BLaER1 treated with 17β-estradiol and CSF1 and Interleukin-3, amounts not matched to agents 10 nM and 100 nM (cell line): ENCODE measurements at regions not wholly inside any gene's neighbourhood (a gene's known extent, or its start where the extent isn't known, plus 50 kb on each side); places are given as distances from the start of the nearest gene placed in this dataset.
"Not testable (repeated sequence)": the region's sequence is repeated elsewhere in the genome, so short reads cannot be mapped to it uniquely, and the experiment has no call there.

Experiments used
- H3K27ac ChIP-seq, 11 experiments: shearing (Covaris generic); formaldehyde crosslinking; 2 replicates each; pipeline ENCODE4 v1.8.1; 2022
- H3K27me3 ChIP-seq, 11 experiments: shearing (Covaris generic); formaldehyde crosslinking; 2 replicates each; pipeline ENCODE4 v1.8.1; 2022
- H3K36me3 ChIP-seq, 11 experiments: shearing (Covaris generic); formaldehyde crosslinking; 2 replicates each; pipeline ENCODE4 v1.8.1; 2022
- H3K4me1 ChIP-seq, 10 experiments: shearing (Covaris generic); formaldehyde crosslinking; 2 replicates each; pipeline ENCODE4 v1.8.1; 2022
- H3K4me2 ChIP-seq, 11 experiments: shearing (Covaris generic); formaldehyde crosslinking; 2 replicates each; pipeline ENCODE4 v1.8.1; 2022
- H3K4me3 ChIP-seq, 10 experiments: shearing (Covaris generic); formaldehyde crosslinking; 2 replicates each; pipeline ENCODE4 v1.8.1; 2022
- H3K9ac ChIP-seq, 11 experiments: shearing (Covaris generic); formaldehyde crosslinking; 2 replicates each; pipeline ENCODE4 v1.8.1; 2022
- H3K9me3 ChIP-seq, 11 experiments: shearing (Covaris generic); formaldehyde crosslinking; replicated peaks in 1 of 11; 2 replicates each; pipeline ENCODE4 v1.8.1; 2022
- H4K20me1 ChIP-seq, 11 experiments: shearing (Covaris generic); formaldehyde crosslinking; 2 replicates each; pipeline ENCODE4 v1.8.1; 2022
- Cebpa-rat ChIP-seq, 11 experiments: shearing (Covaris generic); IDR thresholded peaks; 2 replicates each; pipeline ENCODE4 v1.8.1; 2022

DNA sequence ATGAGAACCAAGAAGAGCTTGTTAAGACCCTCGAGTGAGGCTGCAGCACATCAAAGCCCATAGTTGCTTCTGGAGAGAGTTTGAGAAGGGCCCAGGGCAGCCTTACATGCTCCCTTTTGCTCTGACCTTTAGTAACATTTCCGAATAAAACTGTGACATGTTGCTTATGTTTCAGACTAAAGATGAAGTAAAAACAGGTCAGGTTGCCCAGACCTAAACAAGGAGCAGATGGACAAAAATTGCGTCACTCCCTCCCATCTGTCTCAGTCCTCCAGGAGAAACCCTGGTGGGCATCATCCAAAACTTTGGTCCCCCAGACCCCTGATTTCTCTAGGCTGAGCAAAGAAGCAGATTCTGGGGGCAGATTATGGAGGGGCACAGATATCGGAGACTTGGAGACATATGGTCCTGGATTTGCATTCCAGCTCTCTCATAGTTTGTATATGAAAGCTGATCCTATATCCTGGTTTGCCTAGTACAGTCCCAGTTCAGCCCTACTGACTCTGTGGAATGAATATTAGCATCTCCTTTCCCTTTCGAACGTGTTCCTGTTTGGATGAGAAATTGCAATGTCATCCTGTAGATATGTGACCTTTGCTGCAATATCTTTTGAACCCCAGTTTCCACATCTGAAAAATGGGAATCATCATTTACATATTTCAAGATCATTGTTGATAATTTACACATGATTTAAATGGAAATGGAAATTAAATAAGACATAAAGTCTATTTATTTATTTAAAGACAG lies 304.9 kb upstream of the USP24 start:
- no peak overlapping the region for H3K4me3 ChIP-seq
- no peaks in the 10 kb centered on the region for H3K27me3 ChIP-seq
- no peak overlapping the region for H3K4me2 ChIP-seq
- TF ChIP-seq Cebpa-rat (IDR thresholded peaks at IDR 0.05) = no peak
- H3K9ac ChIP-seq = no peak overlapping the region
- H3K9me3 ChIP-seq = no peaks in the 10 kb centered on the region
- no peaks in the 10 kb centered on the region for H3K36me3 ChIP-seq
- H3K4me1 ChIP-seq = no peaks in the 10 kb centered on the region
- no peak overlapping the region for H3K27ac ChIP-seq
- no peaks in the 10 kb centered on the region for H4K20me1 ChIP-seq

GRCh38 chr1:55519276-55519675 lies 304.1 kb upstream of the USP24 start:
- no peak overlapping the region for H3K27ac ChIP-seq
- no peak overlapping the region for H3K9ac ChIP-seq
- TF ChIP-seq Cebpa-rat (IDR thresholded peaks at IDR 0.05) = no peak
- H3K36me3 ChIP-seq = no peaks in the 10 kb centered on the region
- no peak overlapping the region for H3K4me2 ChIP-seq
- H3K4me3 ChIP-seq = no peak overlapping the region
- H3K9me3 ChIP-seq = no peaks in the 10 kb centered on the region
- no peaks in the 10 kb centered on the region for H3K4me1 ChIP-seq
- no peaks in the 10 kb centered on the region for H4K20me1 ChIP-seq
- no peaks in the 10 kb centered on the region for H3K27me3 ChIP-seq

DNA sequence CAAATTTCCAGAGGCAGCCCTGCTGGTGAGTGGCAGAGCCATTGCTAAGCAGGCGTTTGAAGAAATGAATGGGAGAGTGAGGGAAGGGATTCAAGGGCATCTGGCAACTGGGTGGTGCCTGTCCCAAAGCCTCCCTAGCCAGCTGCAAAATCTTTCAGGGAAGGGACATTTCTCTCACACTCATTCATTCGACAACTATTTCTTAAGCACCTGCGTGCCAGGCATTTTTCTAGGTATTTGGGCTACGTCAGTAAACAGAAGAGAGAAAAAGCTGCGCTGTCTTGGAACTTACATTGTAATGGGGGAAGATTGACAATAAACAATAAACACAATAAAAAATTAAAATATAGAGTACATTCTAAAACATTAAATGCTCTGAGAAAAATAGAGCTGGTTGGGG lies 301.9 kb upstream of the USP24 start:
- no peaks in the 10 kb centered on the region for H4K20me1 ChIP-seq
- no peak overlapping the region for H3K4me3 ChIP-seq
- H3K9ac ChIP-seq = no peak overlapping the region
- no peaks in the 10 kb centered on the region for H3K27me3 ChIP-seq
- no peaks in the 10 kb centered on the region for H3K36me3 ChIP-seq
- no peak overlapping the region for H3K4me2 ChIP-seq
- H3K9me3 ChIP-seq = no peaks in the 10 kb centered on the region
- no peaks in the 10 kb centered on the region for H3K4me1 ChIP-seq
- TF ChIP-seq Cebpa-rat (IDR thresholded peaks at IDR 0.05) = no peak
- H3K27ac ChIP-seq = no peak overlapping the region

DNA sequence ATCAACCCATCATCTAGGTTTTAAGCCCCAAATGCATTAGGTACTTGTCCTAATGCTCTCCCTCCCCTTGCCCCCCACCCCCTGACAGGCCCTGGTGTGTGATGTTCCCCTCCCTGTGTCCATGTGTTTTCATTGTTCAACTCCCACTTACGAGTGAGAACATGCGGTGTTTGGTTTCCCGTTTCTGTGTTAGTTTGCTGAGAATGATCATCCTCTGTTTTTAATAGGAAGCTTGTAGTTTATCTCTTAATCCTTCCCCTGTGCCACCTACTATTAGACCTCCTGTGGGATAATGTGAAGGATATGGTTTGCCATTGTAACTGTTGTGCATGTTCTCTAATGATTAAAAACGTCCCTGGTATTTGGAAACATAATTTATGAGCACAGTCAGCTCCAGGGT lies 299.4 kb upstream of the USP24 start:
- H3K9me3 ChIP-seq, H3K4me3 ChIP-seq, H3K27ac ChIP-seq, H3K36me3 ChIP-seq, H3K4me1 ChIP-seq, H3K4me2 ChIP-seq, H3K27me3 ChIP-seq, H3K9ac ChIP-seq, H4K20me1 ChIP-seq: not testable (repeated sequence)

DNA sequence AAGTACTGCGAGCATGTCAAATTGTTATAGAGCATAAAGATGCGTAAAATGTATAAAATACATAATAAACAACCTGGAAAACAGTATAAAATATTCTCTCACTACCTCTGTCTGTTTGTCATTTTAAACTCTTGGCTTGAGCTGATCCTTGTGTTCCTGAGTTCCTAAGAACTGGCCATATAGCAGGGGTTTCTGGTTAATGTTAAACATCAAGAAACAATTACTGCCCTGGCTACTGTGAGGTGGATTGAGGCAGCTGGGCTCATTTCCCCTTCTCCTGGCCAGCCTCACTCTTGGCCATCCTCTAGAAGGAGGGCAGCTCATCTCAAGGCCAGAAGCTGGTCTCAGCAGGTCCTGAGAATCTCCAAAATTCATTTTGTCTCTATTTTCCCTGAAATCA lies 297.3 kb upstream of the USP24 start:
- H3K4me1 ChIP-seq = no peaks in the 10 kb centered on the region
- no peak for TF ChIP-seq Cebpa-rat (IDR thresholded peaks at IDR 0.05)
- H3K4me2 ChIP-seq = no peak overlapping the region
- H3K36me3 ChIP-seq = no peaks in the 10 kb centered on the region
- no peak overlapping the region for H3K4me3 ChIP-seq
- no peaks in the 10 kb centered on the region for H3K9me3 ChIP-seq
- no peaks in the 10 kb centered on the region for H3K27me3 ChIP-seq
- no peak overlapping the region for H3K27ac ChIP-seq
- no peaks in the 10 kb centered on the region for H4K20me1 ChIP-seq
- H3K9ac ChIP-seq = no peak overlapping the region

GRCh38 chr1:55507578-55507931 lies 292.4 kb upstream of the USP24 start:
- Histone ChIP-seq H3K27me3 (no peaks in the 10 kb centered on the region), H3K36me3 (no peaks in the 10 kb centered on the region), H3K9ac (no peak overlapping the region), H3K9me3 (no peaks in the 10 kb centered on the region), H3K4me1 (peaks cover 0 to 4% (median 0%) of the 10 kb centered on the region in 10 experiments; a peak in 1 of 20 replicates), H3K27ac (no peak overlapping the region), H3K4me3 (no peak overlapping the region), H4K20me1 (no peaks in the 10 kb centered on the region), H3K4me2 (no peak overlapping the region)
- no peak for TF ChIP-seq Cebpa-rat (IDR thresholded peaks at IDR 0.05)

GRCh38 chr1:55506740-55507577 lies 291.8 kb upstream of the USP24 start:
- H3K4me3 ChIP-seq = no peak overlapping the region
- no peaks in the 10 kb centered on the region for H4K20me1 ChIP-seq
- no peaks in the 10 kb centered on the region for H3K27me3 ChIP-seq
- no peak overlapping the region for H3K4me2 ChIP-seq
- peaks cover 0 to 4% (median 0%) of the 10 kb centered on the region in 10 experiments; a peak in 1 of 20 replicates for H3K4me1 ChIP-seq
- no peaks in the 10 kb centered on the region for H3K36me3 ChIP-seq
- no peak for TF ChIP-seq Cebpa-rat (IDR thresholded peaks at IDR 0.05)
- H3K27ac ChIP-seq = no peak overlapping the region
- H3K9me3 ChIP-seq = no peaks in the 10 kb centered on the region
- no peak overlapping the region for H3K9ac ChIP-seq

DNA sequence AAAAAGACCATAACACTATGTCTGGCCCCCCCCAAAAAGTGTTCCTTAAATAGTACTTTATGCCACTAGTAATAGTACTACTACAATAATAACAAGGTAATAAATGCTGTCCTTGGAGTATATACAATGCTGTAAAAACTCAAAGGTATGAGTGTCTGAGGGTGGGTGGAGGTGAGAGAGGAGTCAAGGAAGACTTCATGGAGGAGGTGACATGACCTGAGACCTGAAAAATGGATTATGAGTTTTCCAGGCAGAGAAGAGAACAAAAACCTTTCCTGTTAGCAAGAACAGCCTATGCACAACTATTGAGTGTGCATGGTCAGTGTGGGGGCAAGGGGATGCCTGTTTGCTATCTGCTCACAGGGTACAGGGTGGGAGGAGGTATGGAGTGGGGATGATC lies 290.2 kb upstream of the USP24 start:
- H3K4me2 ChIP-seq = no peak overlapping the region

DNA sequence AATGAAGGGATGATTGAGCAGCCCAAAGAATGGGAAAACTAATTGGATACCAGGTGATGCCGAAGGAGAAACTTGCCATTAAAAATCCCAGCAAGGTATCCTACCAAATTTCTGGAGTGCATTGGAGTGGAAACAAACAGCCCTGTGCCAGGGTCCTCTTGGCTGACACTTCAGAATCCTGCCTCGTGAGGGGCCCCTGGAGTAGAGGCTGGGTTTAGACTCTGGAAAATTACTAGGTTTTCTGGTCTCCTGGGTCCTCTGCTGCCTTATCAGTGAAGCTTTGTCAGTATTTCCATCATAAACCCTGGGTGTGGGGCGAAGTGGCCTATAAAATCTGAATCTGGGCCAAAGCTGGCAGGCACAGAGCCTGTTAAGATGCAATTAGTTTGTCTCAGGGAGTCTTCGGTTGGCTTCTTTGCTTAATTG lies 289.2 kb upstream of the USP24 start:
- Histone ChIP-seq H3K4me2 (no peak overlapping the region), H3K27ac (no peak overlapping the region)

More for the DNA sequence above, 290.2 kb upstream of the USP24 start:
- no peaks in the 10 kb centered on the region for H4K20me1 ChIP-seq
- no peak for TF ChIP-seq Cebpa-rat (IDR thresholded peaks at IDR 0.05)
- no peaks in the 10 kb centered on the region for H3K27me3 ChIP-seq
- H3K4me3 ChIP-seq = no peak overlapping the region
- no peak overlapping the region for H3K9ac ChIP-seq
- no peak overlapping the region for H3K27ac ChIP-seq
- H3K9me3 ChIP-seq = no peaks in the 10 kb centered on the region
- peaks cover 0 to 4% (median 0%) of the 10 kb centered on the region in 10 experiments; a peak in 1 of 20 replicates for H3K4me1 ChIP-seq
- H3K36me3 ChIP-seq = no peaks in the 10 kb centered on the region

More for the DNA sequence above, 289.2 kb upstream of the USP24 start:
- Histone ChIP-seq H3K36me3 (no peaks in the 10 kb centered on the region), H3K9ac (no peak overlapping the region), H4K20me1 (no peaks in the 10 kb centered on the region), H3K9me3 (no peaks in the 10 kb centered on the region), H3K4me1 (peaks cover 0 to 4% (median 0%) of the 10 kb centered on the region in 10 experiments; a peak in 1 of 20 replicates), H3K27me3 (no peaks in the 10 kb centered on the region), H3K4me3 (no peak overlapping the region)
- TF ChIP-seq Cebpa-rat (IDR thresholded peaks at IDR 0.05) = no peak
